Uterus (tissue), 3 donors: ENCODE measurements at regions not wholly inside any gene's neighbourhood (a gene's known extent, or its start where the extent isn't known, plus 50 kb on each side); places are given as distances from the start of the nearest gene placed in this dataset.
A peak's percentile ranks its signal among the peaks of the same experiment; 100 is the strongest.

Source experiments
- DNase-seq, 2 donors: peaks; one replicate each; pipeline ENCODE4 v3.0.0-alpha.2; 2019 to 2020
- H3K27ac ChIP-seq, 2 donors: fragments of 200-600 bp; sonication (generic); 1 replicate in 1 of 2; 2 replicates in 1 of 2; pipeline ENCODE4 v1.5.1; 2016 to 2018
- H3K27me3 ChIP-seq, 2 donors: fragments of 200-600 bp; sonication (generic); one replicate each; pipeline ENCODE4 v1.5.1; 2018 to 2019; ENCODE audit warnings: control low read depth in 1 of 2
- H3K36me3 ChIP-seq, 2 donors: fragments of 200-600 bp; sonication (generic); one replicate each; pipeline ENCODE4 v1.5.1; 2019; ENCODE audit warnings: control low read depth in 1 of 2
- H3K4me1 ChIP-seq, 2 donors: fragments of 200-600 bp; sonication (generic); one replicate each; pipeline ENCODE4 v1.5.1; 2018 to 2019; ENCODE audit warnings: control low read depth in 1 of 2
- H3K4me3 ChIP-seq, 2 donors: fragments of 200-600 bp; sonication (generic); 1 replicate in 1 of 2; 2 replicates in 1 of 2; pipeline ENCODE4 v1.5.1; 2018 to 2019; ENCODE audit warnings: mild to moderate bottlenecking in 1 of 2
- H3K9me3 ChIP-seq, 2 donors: fragments of 200-600 bp; sonication (generic); one replicate each; pipeline ENCODE4 v1.5.1; 2019; ENCODE audit warnings: control low read depth in 1 of 2
- POLR2A ChIP-seq, 2 donors: fragments of 450-650 bp; IDR thresholded peaks; one replicate each; pipeline ENCODE4 v1.6.1; 2016; ENCODE audit warnings: antibody characterized with exemption in 2 of 2, mild to moderate bottlenecking in 1 of 2, moderate library complexity in 1 of 2
- intact Hi-C: fragments of 100-400 bp; cut with DNase I; formaldehyde crosslinking; loops from one replicate; pipeline ENCODE4 v1.15.1; 2023; ENCODE audit warnings: low total_unique reads
- TF ChIP-seq, protein P1 (sequence below), 4 experiments: fragments of 200-600 bp in 2 of 4; fragments of 450-650 bp in 2 of 4; sonication (generic) in 2 of 4; IDR thresholded peaks; one replicate each; pipeline ENCODE4 v1.5.1; 2016 to 2019; ENCODE audit warnings: antibody characterized with exemption in 4 of 4, mild to moderate bottlenecking in 2 of 4, moderate library complexity in 1 of 4
- donor health status: DM: yes; HTN: yes; CAD: no.

DNA sequence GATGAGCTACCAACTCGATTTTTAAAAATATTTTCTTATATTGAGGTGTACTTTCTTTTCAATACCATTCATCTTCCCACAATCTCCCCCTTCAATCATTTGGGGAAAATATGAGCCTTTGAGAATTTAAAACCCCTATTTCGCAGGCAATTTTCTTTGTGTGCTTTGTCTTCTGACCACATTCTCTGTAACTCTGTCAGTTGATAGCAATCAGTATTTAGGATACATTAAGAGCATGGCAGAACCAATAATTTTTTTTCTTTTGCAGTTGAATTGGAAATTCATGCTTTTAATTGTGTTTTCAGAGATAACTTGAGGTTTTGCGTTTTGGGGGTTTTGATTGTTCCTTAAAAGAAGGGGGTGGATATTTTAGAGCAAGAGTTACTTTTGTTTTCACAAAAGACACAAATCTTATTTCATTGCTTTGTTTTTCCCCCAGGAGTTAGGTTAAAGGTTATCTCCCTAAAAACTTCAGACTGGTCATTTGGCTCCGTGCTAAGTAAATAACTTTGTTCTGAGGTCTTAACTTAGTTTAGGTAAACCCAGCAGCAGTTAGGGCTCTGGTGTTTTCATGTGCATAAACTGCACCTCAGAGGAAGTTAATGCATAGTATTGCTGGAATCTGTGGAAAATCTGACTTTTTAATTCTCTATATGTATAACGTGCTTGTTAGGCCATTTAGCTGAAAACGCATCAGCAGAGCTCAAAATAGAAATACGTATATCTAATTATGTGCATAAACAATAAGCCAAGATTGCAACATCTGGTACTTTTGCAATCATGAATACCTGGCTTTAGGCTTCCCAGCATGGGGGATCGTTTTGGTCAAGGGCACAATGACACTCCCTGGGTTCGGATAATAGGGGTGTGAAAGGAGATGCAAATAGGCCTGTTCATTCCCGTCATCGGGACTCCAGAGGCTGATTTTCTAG, 676.4 kb upstream of the ANKRD30A start:
- DNase-seq: no peak
- no peaks in the 10 kb centered on the region for H3K27me3 ChIP-seq
- no peaks in the 10 kb centered on the region for H3K9me3 ChIP-seq
- intact Hi-C loops: no loop called here
- peak overlapping the region in 1 of 2 donors; percentile 48 for H3K27ac ChIP-seq
- H3K4me3 ChIP-seq: no peak overlapping the region
- TF ChIP-seq, protein P1, sequence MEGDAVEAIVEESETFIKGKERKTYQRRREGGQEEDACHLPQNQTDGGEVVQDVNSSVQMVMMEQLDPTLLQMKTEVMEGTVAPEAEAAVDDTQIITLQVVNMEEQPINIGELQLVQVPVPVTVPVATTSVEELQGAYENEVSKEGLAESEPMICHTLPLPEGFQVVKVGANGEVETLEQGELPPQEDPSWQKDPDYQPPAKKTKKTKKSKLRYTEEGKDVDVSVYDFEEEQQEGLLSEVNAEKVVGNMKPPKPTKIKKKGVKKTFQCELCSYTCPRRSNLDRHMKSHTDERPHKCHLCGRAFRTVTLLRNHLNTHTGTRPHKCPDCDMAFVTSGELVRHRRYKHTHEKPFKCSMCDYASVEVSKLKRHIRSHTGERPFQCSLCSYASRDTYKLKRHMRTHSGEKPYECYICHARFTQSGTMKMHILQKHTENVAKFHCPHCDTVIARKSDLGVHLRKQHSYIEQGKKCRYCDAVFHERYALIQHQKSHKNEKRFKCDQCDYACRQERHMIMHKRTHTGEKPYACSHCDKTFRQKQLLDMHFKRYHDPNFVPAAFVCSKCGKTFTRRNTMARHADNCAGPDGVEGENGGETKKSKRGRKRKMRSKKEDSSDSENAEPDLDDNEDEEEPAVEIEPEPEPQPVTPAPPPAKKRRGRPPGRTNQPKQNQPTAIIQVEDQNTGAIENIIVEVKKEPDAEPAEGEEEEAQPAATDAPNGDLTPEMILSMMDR (IDR thresholded peaks at IDR 0.05): no peak
- TF ChIP-seq POLR2A (IDR thresholded peaks at IDR 0.05): no peak
- H3K36me3 ChIP-seq: no peaks in the 10 kb centered on the region
- no peaks in the 10 kb centered on the region for H3K4me1 ChIP-seq

DNA sequence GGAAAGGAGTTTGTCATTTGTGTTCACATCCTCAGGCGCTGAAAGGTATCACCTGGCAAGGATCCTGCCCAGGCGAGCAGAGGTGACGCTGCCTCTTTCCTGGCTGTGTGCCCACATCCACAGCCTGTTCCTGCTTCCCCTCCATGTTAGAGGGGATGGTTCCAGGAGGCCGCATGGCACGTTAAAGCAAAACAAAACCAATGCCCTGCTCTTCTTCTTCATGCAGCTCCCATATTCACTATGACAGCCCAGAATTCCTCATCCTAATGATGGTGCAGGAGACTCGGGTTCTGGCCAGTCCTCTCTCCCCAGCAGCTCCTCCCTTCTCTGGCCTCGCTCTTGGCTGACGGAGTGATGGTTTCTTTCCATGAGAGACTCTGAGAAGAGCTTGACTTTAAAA, 678.5 kb upstream of the ANKRD30A start:
- peak; percentile 28 to 34 for DNase-seq
- H3K27ac ChIP-seq: no peak overlapping the region

GRCh38 chr10:36443233-36443632, 682.2 kb upstream of the ANKRD30A start:
- no peak overlapping the region for H3K4me3 ChIP-seq
- no peaks in the 10 kb centered on the region for H3K4me1 ChIP-seq
- H3K27ac ChIP-seq: no peak overlapping the region
- DNase-seq: no peak
- H3K36me3 ChIP-seq: no peaks in the 10 kb centered on the region
- H3K27me3 ChIP-seq: no peaks in the 10 kb centered on the region
- TF ChIP-seq, protein P1 (IDR thresholded peaks at IDR 0.05): no peak
- no peak for TF ChIP-seq POLR2A (IDR thresholded peaks at IDR 0.05)
- H3K9me3 ChIP-seq: no peaks in the 10 kb centered on the region
- intact Hi-C loops: no loop called here

More for the DNA sequence above, 678.5 kb upstream of the ANKRD30A start:
- intact Hi-C loops: no loop called here
- no peak for TF ChIP-seq POLR2A (IDR thresholded peaks at IDR 0.05)
- TF ChIP-seq, protein P1 (IDR thresholded peaks at IDR 0.05): no peak
- no peaks in the 10 kb centered on the region for H3K36me3 ChIP-seq
- no peaks in the 10 kb centered on the region for H3K27me3 ChIP-seq
- no peaks in the 10 kb centered on the region for H3K4me1 ChIP-seq
- H3K4me3 ChIP-seq: no peak overlapping the region
- no peaks in the 10 kb centered on the region for H3K9me3 ChIP-seq

DNA sequence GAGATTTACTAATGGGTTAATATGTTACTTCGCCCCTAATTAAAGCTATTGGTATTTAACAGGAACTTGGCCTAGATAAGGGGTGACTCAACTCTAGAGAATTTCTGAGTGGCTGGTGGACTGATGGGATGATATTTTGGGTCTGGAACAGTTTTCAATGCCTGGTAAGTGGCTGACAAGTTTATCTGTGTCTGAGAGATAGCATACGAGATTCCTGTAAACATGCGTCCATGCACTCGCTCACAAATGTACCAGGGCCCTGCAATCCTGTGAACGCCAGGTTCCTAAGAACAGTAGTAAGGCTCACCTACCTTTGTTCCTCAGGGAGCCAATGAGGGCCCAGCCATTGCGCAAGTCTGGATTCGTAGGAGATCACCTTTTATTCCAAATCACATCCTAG, 683.8 kb upstream of the ANKRD30A start:
- H3K27me3 ChIP-seq: no peaks in the 10 kb centered on the region
- intact Hi-C loops: no loop called here
- no peak overlapping the region for H3K27ac ChIP-seq
- H3K9me3 ChIP-seq: no peaks in the 10 kb centered on the region
- H3K4me1 ChIP-seq: no peaks in the 10 kb centered on the region
- no peaks in the 10 kb centered on the region for H3K36me3 ChIP-seq
- H3K4me3 ChIP-seq: no peak overlapping the region
- no peak for TF ChIP-seq POLR2A (IDR thresholded peaks at IDR 0.05)
- TF ChIP-seq, protein P1 (IDR thresholded peaks at IDR 0.05): no peak
- no peak for DNase-seq

DNA sequence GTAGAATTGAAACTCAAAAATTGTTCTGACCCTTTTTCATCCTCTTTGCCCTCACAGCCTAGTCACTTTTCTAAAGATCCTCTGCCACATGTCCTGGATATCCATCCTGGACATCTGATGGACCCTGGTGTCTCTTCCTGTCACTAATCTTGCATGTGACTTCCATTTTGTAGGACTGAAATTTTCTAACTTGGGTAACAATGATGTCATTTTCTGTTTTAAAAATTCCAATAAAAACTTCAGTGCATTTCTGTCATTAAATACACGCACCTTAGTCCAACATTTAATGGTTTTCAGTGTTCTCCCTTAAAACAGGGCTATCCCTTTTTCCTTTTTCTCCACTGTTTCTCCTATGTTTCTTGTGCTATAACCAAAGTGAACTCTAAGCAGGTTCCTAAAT, 684.9 kb upstream of the ANKRD30A start:
- H3K4me3 ChIP-seq: no peak overlapping the region
- H3K27ac ChIP-seq: no peak overlapping the region
- H3K9me3 ChIP-seq: no peaks in the 10 kb centered on the region
- DNase-seq: no peak
- TF ChIP-seq, protein P1 (IDR thresholded peaks at IDR 0.05): no peak
- TF ChIP-seq POLR2A (IDR thresholded peaks at IDR 0.05): no peak
- intact Hi-C loops: no loop called here
- H3K36me3 ChIP-seq: no peaks in the 10 kb centered on the region
- no peaks in the 10 kb centered on the region for H3K27me3 ChIP-seq
- no peaks in the 10 kb centered on the region for H3K4me1 ChIP-seq
